GM23338 (cell line): ENCODE measurements at regions not wholly inside any gene's neighbourhood (a gene's known extent, or its start where the extent isn't known, plus 50 kb on each side); places are given as distances from the start of the nearest gene placed in this dataset.

Experiments
- ATAC-seq: fragments of 200-7000 bp; cut with Tn5 transposase; 3 replicates; pipeline ENCODE4 v1.9.1; 2020
- DNase-seq: peaks from one replicate; pipeline ENCODE4 v3.0.0-alpha.2; 2015; ENCODE audit warnings: low spot score
- H2AFZ ChIP-seq: fragments of 200-600 bp; sonication (generic); 2 replicates; pipeline ENCODE4 v1.8.0; 2016; ENCODE audit warnings: antibody characterized with exemption, mild to moderate bottlenecking, moderate library complexity
- H3F3A ChIP-seq: fragments of 200-600 bp; sonication (generic); replicated peaks from 2 replicates; pipeline ENCODE4 v1.8.0; 2017; ENCODE audit warnings: antibody characterized with exemption, mixed run types, low read depth
- H3K27ac ChIP-seq: fragments of 200-600 bp; sonication (generic); 2 replicates; pipeline ENCODE4 v1.6.1; 2016; ENCODE audit warnings: low read depth
- H3K27me3 ChIP-seq: fragments of 200-600 bp; sonication (generic); 2 replicates; pipeline ENCODE4 v1.8.0; 2016; ENCODE audit warnings: mild to moderate bottlenecking, mixed run types, moderate library complexity; ENCODE audit not compliant: insufficient read depth
- H3K36me3 ChIP-seq: fragments of 200-600 bp; sonication (generic); 2 replicates; pipeline ENCODE4 v1.8.0; 2016; ENCODE audit warnings: mild to moderate bottlenecking; ENCODE audit not compliant: insufficient read depth
- H3K4me1 ChIP-seq: fragments of 200-600 bp; sonication (generic); 2 replicates; pipeline ENCODE4 v1.8.0; 2016; ENCODE audit warnings: mild to moderate bottlenecking, moderate library complexity; ENCODE audit not compliant: insufficient read depth
- H3K4me2 ChIP-seq: fragments of 200-600 bp; sonication (generic); 2 replicates; pipeline ENCODE4 v1.7.1; 2017; ENCODE audit warnings: mixed run types
- H3K4me3 ChIP-seq: fragments of 200-600 bp; sonication (generic); 2 replicates; pipeline ENCODE4 v1.6.1; 2016; ENCODE audit warnings: mixed run types
- H3K79me2 ChIP-seq: fragments of 200-600 bp; sonication (generic); replicated peaks from 2 replicates; pipeline ENCODE4 v1.8.0; 2017; ENCODE audit warnings: mild to moderate bottlenecking; ENCODE audit not compliant: insufficient read depth
- H3K9me2 ChIP-seq: fragments of 200-600 bp; sonication (generic); 2 replicates; pipeline ENCODE4 v1.8.0; 2017; ENCODE audit not compliant: insufficient read depth
- H4K20me1 ChIP-seq: fragments of 200-600 bp; sonication (generic); replicated peaks from 2 replicates; pipeline ENCODE4 v1.8.0; 2017; ENCODE audit warnings: mild to moderate bottlenecking; ENCODE audit not compliant: insufficient read depth
- H3K27ac Mint-ChIP-seq: 2 replicates; pipeline ENCODE4 v1.8.0; 2020; ENCODE audit warnings: inconsistent platforms, mild to moderate bottlenecking, moderate library complexity, mixed read lengths
- H3K27me3 Mint-ChIP-seq: 3 replicates; pipeline ENCODE4 v1.8.0; 2022; ENCODE audit warnings: low read depth, mild to moderate bottlenecking, moderate library complexity, mixed read lengths, inconsistent platforms; ENCODE audit not compliant: insufficient read depth, poor library complexity
- H3K36me3 Mint-ChIP-seq: 3 replicates; pipeline ENCODE4 v1.8.0; 2021; ENCODE audit warnings: low read depth, mild to moderate bottlenecking, inconsistent platforms, moderate library complexity, mixed read lengths
- H3K4me1 Mint-ChIP-seq: 3 replicates; pipeline ENCODE4 v1.8.0; 2020; ENCODE audit warnings: mild to moderate bottlenecking, inconsistent platforms, mixed read lengths
- H3K4me3 Mint-ChIP-seq: 3 replicates; pipeline ENCODE4 v1.8.0; 2021; ENCODE audit warnings: moderate library complexity, mild to moderate bottlenecking, inconsistent platforms, mixed read lengths
- H3K9me3 Mint-ChIP-seq: 3 replicates; pipeline ENCODE4 v1.8.0; 2020; ENCODE audit warnings: moderate library complexity, mild to moderate bottlenecking, inconsistent platforms, mixed read lengths
- CREB1 ChIP-seq: fragments of 250-450 bp; sonication (Bioruptor Pico); IDR thresholded peaks from 2 replicates; pipeline ENCODE4 v1.5.0; 2020; ENCODE audit warnings: low read depth, mild to moderate bottlenecking, moderate library complexity
- EZH2 ChIP-seq: fragments of 200-600 bp; sonication (generic); IDR thresholded peaks from one replicate; pipeline ENCODE4 v1.8.0; 2017; ENCODE audit warnings: antibody characterized with exemption, mild to moderate bottlenecking, low read depth; ENCODE audit not compliant: unreplicated experiment
- EZH2phosphoT487 ChIP-seq: fragments of 200-600 bp; sonication (generic); IDR thresholded peaks from one replicate; pipeline ENCODE4 v1.8.1; 2018; ENCODE audit warnings: antibody characterized with exemption; ENCODE audit not compliant: unreplicated experiment
- JUNB ChIP-seq: IDR thresholded peaks from one replicate; pipeline ENCODE4 v1.6.1; 2016; ENCODE audit warnings: antibody characterized with exemption; ENCODE audit not compliant: unreplicated experiment
- NANOG ChIP-seq: IDR thresholded peaks from 2 replicates; pipeline ENCODE4 v1.6.1; 2016; ENCODE audit warnings: antibody characterized with exemption, borderline replicate concordance
- POLR2AphosphoS5 ChIP-seq: IDR thresholded peaks from 2 replicates; pipeline ENCODE4 v1.6.1; 2016; ENCODE audit warnings: antibody characterized with exemption, low read depth
- STAT1 ChIP-seq: IDR thresholded peaks from one replicate; pipeline ENCODE4 v1.6.1; 2016; ENCODE audit warnings: antibody characterized with exemption; ENCODE audit not compliant: unreplicated experiment
- ZNF114 ChIP-seq: fragments of 250-450 bp; sonication (Bioruptor Pico); IDR thresholded peaks from 2 replicates; pipeline ENCODE4 v1.5.0; 2020; ENCODE audit warnings: mild to moderate bottlenecking, moderate library complexity
- ZNF331 ChIP-seq: fragments of 250-450 bp; sonication (Bioruptor Pico); IDR thresholded peaks from 2 replicates; pipeline ENCODE4 v1.5.0; 2020; ENCODE audit warnings: low read depth, mild to moderate bottlenecking, moderate library complexity
- TF ChIP-seq, protein P1 (sequence below), 2 experiments: fragments of 200-600 bp in 1 of 2; sonication (generic) in 1 of 2; conservative IDR thresholded peaks; 2 replicates each; pipeline versions ENCODE4 v1.5.1 to v1.6.1; 2016 to 2017; ENCODE audit warnings: antibody characterized with exemption in 2 of 2, low read depth in 2 of 2, mild to moderate bottlenecking in 2 of 2, moderate library complexity in 1 of 2
- TF ChIP-seq, protein P2 (sequence below): IDR thresholded peaks from one replicate; pipeline ENCODE4 v1.6.1; 2018; ENCODE audit warnings: antibody characterized with exemption; ENCODE audit not compliant: unreplicated experiment
- TF ChIP-seq, protein P3 (sequence below): IDR thresholded peaks from 2 replicates; pipeline ENCODE4 v1.6.1; 2016; ENCODE audit warnings: antibody characterized with exemption
- TF ChIP-seq, protein P4 (sequence below): fragments of 250-450 bp; sonication (Bioruptor Pico); IDR thresholded peaks from 2 replicates; pipeline ENCODE4 v1.5.0; 2020; ENCODE audit warnings: mild to moderate bottlenecking, moderate library complexity

DNA sequence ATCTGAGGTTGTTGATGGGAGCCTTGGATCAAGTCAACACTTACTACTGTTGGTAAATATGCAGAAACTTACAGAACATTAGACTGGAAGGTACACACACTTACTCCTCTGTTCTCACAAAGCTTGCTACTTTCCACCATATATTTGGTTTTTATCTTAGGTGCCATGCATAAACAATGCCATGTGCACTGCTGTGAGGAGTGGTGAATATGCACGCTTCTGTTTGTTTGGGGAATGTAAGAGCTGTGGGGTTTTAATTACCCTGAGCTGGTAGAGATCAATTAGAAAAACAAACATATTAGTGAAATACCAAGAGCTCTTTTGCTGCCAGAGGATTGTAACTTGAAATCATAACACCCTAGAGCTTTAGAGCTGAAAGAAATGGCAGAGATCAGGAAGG lies 79.8 kb upstream of the ARID5B start:
- H2AFZ ChIP-seq: no peak overlapping the region

More for the DNA sequence above, 79.8 kb upstream of the ARID5B start:
- TF ChIP-seq POLR2AphosphoS5 (no peak), EZH2 (no peak), CREB1 (no peak), STAT1 (no peak), NANOG (no peak), ZNF114 (CRISPR knock-in tag) (no peak), JUNB (no peak), ZNF331 (CRISPR knock-in tag) (no peak), EZH2phosphoT487 (no peak)
- TF ChIP-seq, protein P1, sequence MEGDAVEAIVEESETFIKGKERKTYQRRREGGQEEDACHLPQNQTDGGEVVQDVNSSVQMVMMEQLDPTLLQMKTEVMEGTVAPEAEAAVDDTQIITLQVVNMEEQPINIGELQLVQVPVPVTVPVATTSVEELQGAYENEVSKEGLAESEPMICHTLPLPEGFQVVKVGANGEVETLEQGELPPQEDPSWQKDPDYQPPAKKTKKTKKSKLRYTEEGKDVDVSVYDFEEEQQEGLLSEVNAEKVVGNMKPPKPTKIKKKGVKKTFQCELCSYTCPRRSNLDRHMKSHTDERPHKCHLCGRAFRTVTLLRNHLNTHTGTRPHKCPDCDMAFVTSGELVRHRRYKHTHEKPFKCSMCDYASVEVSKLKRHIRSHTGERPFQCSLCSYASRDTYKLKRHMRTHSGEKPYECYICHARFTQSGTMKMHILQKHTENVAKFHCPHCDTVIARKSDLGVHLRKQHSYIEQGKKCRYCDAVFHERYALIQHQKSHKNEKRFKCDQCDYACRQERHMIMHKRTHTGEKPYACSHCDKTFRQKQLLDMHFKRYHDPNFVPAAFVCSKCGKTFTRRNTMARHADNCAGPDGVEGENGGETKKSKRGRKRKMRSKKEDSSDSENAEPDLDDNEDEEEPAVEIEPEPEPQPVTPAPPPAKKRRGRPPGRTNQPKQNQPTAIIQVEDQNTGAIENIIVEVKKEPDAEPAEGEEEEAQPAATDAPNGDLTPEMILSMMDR (conservative IDR thresholded peaks at IDR 0.05; ENCODE audit: low read depth in 2 of 2): no peak
- TF ChIP-seq, protein P2, sequence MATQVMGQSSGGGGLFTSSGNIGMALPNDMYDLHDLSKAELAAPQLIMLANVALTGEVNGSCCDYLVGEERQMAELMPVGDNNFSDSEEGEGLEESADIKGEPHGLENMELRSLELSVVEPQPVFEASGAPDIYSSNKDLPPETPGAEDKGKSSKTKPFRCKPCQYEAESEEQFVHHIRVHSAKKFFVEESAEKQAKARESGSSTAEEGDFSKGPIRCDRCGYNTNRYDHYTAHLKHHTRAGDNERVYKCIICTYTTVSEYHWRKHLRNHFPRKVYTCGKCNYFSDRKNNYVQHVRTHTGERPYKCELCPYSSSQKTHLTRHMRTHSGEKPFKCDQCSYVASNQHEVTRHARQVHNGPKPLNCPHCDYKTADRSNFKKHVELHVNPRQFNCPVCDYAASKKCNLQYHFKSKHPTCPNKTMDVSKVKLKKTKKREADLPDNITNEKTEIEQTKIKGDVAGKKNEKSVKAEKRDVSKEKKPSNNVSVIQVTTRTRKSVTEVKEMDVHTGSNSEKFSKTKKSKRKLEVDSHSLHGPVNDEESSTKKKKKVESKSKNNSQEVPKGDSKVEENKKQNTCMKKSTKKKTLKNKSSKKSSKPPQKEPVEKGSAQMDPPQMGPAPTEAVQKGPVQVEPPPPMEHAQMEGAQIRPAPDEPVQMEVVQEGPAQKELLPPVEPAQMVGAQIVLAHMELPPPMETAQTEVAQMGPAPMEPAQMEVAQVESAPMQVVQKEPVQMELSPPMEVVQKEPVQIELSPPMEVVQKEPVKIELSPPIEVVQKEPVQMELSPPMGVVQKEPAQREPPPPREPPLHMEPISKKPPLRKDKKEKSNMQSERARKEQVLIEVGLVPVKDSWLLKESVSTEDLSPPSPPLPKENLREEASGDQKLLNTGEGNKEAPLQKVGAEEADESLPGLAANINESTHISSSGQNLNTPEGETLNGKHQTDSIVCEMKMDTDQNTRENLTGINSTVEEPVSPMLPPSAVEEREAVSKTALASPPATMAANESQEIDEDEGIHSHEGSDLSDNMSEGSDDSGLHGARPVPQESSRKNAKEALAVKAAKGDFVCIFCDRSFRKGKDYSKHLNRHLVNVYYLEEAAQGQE: no peak
- TF ChIP-seq, protein P3, sequence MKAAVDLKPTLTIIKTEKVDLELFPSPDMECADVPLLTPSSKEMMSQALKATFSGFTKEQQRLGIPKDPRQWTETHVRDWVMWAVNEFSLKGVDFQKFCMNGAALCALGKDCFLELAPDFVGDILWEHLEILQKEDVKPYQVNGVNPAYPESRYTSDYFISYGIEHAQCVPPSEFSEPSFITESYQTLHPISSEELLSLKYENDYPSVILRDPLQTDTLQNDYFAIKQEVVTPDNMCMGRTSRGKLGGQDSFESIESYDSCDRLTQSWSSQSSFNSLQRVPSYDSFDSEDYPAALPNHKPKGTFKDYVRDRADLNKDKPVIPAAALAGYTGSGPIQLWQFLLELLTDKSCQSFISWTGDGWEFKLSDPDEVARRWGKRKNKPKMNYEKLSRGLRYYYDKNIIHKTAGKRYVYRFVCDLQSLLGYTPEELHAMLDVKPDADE: no peak
- TF ChIP-seq, protein P4, sequence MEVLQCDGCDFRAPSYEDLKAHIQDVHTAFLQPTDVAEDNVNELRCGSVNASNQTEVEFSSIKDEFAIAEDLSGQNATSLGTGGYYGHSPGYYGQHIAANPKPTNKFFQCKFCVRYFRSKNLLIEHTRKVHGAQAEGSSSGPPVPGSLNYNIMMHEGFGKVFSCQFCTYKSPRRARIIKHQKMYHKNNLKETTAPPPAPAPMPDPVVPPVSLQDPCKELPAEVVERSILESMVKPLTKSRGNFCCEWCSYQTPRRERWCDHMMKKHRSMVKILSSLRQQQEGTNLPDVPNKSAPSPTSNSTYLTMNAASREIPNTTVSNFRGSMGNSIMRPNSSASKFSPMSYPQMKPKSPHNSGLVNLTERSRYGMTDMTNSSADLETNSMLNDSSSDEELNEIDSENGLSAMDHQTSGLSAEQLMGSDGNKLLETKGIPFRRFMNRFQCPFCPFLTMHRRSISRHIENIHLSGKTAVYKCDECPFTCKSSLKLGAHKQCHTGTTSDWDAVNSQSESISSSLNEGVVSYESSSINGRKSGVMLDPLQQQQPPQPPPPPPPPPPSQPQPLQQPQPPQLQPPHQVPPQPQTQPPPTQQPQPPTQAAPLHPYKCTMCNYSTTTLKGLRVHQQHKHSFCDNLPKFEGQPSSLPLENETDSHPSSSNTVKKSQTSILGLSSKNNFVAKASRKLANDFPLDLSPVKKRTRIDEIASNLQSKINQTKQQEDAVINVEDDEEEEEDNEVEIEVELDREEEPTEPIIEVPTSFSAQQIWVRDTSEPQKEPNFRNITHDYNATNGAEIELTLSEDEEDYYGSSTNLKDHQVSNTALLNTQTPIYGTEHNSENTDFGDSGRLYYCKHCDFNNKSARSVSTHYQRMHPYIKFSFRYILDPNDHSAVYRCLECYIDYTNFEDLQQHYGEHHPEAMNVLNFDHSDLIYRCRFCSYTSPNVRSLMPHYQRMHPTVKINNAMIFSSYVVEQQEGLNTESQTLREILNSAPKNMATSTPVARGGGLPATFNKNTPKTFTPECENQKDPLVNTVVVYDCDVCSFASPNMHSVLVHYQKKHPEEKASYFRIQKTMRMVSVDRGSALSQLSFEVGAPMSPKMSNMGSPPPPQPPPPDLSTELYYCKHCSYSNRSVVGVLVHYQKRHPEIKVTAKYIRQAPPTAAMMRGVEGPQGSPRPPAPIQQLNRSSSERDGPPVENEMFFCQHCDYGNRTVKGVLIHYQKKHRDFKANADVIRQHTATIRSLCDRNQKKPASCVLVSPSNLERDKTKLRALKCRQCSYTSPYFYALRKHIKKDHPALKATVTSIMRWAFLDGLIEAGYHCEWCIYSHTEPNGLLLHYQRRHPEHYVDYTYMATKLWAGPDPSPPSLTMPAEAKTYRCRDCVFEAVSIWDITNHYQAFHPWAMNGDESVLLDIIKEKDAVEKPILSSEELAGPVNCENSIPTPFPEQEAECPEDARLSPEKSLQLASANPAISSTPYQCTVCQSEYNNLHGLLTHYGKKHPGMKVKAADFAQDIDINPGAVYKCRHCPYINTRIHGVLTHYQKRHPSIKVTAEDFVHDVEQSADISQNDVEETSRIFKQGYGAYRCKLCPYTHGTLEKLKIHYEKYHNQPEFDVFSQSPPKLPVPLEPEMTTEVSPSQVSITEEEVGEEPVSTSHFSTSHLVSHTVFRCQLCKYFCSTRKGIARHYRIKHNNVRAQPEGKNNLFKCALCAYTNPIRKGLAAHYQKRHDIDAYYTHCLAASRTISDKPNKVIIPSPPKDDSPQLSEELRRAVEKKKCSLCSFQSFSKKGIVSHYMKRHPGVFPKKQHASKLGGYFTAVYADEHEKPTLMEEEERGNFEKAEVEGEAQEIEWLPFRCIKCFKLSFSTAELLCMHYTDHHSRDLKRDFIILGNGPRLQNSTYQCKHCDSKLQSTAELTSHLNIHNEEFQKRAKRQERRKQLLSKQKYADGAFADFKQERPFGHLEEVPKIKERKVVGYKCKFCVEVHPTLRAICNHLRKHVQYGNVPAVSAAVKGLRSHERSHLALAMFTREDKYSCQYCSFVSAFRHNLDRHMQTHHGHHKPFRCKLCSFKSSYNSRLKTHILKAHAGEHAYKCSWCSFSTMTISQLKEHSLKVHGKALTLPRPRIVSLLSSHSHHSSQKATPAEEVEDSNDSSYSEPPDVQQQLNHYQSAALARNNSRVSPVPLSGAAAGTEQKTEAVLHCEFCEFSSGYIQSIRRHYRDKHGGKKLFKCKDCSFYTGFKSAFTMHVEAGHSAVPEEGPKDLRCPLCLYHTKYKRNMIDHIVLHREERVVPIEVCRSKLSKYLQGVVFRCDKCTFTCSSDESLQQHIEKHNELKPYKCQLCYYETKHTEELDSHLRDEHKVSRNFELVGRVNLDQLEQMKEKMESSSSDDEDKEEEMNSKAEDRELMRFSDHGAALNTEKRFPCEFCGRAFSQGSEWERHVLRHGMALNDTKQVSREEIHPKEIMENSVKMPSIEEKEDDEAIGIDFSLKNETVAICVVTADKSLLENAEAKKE (CRISPR knock-in tag): no peak
- no peaks in the 10 kb centered on the region for H3K27me3 ChIP-seq
- no peaks in the 10 kb centered on the region for H3K36me3 ChIP-seq
- Mint-ChIP-seq H3K4me3 (no peak overlapping the region), H3K36me3 (no peaks in the 10 kb centered on the region), H3K9me3 (no peaks in the 10 kb centered on the region), H3K27ac (no peak overlapping the region), H3K4me1 (peaks cover 5% of the 10 kb centered on the region), H3K27me3 (peaks cover 10% of the 10 kb centered on the region)
- no peaks in the 10 kb centered on the region for H3F3A ChIP-seq
- no peak overlapping the region for H3K27ac ChIP-seq
- H3K79me2 ChIP-seq: no peaks in the 10 kb centered on the region
- H3K9me2 ChIP-seq: no peaks in the 10 kb centered on the region
- ATAC-seq (no peak), DNase-seq (no peak)
- no peak overlapping the region for H3K4me3 ChIP-seq
- H3K4me2 ChIP-seq: no peak overlapping the region
- no peaks in the 10 kb centered on the region for H3K4me1 ChIP-seq
- H4K20me1 ChIP-seq: no peaks in the 10 kb centered on the region
